ENCODE measurements at regions not wholly inside any gene's neighbourhood (a gene's known extent, or its start where the extent isn't known, plus 50 kb on each side); places are given as distances from the start of the nearest gene placed in this dataset.
"Not testable (repeated sequence)": the region's sequence is repeated elsewhere in the genome, so short reads cannot be mapped to it uniquely, and the experiment has no call there.

DNA sequence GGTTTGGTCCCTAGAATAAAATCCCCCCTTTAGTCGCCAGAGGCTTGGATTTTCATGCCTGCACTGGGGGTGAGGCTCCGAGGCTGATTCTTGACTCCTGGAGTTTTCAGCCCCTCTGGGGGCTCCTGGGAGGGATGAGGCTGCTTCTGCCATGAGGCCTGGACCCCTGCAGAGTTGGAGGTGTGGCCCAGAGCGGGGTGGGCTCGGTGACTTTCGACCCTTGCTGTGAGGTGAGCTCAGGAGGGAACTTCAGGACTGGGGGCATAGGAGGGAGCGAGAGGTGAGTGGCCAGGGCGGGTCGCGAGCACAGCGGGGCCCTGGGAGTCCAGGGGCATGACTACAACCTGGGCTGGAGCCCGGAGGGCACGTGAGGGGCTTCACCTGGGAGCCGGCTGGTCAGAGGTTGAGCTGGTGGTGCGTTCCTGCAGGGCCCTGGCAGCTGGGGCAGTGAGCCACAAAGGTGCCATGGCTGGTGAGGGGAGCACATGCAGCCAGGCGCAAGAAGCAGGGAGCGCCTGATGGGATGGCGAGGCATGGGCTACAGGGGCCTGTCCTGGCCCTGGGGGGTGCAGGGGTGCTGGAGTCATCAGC, 168.2 kb downstream of the KIF26A start:
- DNase-seq, result no peak

DNA sequence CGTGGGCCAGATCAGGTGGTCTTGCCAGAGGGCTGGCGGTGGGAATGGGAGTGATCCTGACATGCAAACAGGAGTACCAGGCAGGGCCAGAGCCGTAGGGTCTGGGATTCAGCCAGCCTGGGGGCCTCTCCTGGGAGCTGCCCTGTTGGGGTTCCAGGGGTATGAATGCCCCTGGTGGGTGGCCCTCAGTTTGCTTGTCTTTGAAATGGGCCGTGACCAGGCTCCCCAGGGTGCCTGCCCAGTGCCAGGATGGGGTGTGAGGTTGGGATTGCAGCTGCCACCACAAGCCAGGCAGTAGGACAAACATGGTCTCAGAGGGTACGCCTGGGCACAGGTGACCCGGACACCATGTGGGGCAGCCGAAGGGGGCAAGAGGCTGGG, 168.8 kb downstream of the KIF26A start:
- no peak for DNase-seq

GRCh38 chr14:104307627-104308401, 169.4 kb downstream of the KIF26A start:
- no peak for DNase-seq

GRCh38 chr14:104308534-104308933, 170.1 kb downstream of the KIF26A start:
- not testable (repeated sequence) for DNase-seq

DNA sequence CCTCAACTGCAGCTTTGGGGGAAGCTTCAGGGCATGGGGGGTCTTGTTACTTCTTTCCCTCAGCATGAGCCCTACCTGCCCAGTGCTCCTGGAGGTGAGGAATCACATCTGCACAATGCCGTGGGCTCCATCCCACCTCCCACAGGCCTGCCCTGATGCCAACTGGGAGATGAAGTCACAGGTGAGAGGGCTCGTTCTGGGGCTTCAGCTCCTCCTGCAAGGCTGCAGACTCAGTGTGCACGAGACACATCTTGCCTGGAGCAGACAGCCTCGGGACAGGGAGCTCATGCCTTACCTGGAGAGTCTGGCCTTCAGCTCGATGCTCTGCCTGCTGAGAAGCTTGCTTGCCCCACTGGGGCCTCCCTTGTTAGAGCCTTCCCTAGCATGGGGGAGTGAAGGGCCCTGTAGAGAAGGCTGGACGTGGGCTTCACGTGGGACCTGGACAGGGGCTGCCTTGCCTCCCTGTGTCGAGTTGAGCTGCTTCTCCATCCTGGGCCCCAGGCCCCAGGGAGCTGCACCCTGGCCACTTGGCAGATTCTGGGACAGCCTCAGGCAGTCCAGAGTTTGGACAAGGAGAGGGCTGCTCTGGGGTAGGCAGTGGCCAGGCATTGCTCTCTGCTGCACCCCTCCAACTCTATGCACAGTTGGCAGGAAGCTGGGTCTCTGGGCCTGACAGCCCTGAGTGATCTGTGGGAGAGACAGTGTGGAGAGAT, 171.4 kb downstream of the KIF26A start:
- DNase-seq, result no peak

DNA sequence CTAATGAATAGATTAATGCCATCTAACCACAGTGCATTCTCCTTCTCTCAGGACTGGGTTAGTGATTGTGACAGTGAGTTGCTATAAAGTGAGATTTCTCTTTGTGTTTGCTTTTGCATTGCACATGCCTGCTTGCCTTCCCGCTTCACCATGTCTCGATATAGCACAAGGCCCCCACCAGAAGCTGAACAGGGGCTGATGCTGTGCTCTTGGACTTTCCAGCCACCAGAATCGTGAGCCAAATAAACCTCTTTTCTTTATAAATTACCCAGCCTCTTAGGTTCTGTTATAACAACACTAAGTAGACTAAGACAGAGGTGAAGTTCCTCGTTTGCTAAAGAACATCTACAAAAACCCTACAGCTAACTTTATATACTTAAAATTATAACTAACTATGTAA, 173.0 kb downstream of the KIF26A start:
- DNase-seq, result no peak

- no peak for DNase-seq
Observed at GRCh38 chr14:104313674-104314073, 175.3 kb downstream of the KIF26A start.

- no peak for DNase-seq
Observed at GRCh38 chr14:104314251-104314941, 176.0 kb downstream of the KIF26A start.

DNA sequence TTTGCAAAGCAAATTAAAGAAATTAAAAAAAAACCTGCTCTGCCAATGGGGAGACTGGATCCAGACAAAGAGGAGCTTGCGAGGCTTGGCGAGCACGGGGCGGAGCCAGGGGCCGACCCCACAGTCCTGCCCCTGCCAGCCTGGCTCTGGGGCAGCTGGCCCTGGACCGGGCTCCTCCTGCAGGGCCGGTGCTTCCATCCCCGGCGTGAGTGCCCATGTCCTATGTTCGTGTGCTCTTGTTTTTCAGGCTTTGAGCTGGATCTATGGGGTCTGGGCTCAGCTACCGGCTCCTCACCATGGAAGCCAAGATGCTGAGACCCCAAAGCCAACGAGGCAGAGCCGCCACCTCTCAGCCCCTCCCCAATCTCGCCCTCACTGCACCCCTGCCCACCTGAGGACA, 176.8 kb downstream of the KIF26A start:
- no peak for DNase-seq

GRCh38 chr14:104315625-104316024, 177.2 kb downstream of the KIF26A start:
- DNase-seq, result no peak

DNA sequence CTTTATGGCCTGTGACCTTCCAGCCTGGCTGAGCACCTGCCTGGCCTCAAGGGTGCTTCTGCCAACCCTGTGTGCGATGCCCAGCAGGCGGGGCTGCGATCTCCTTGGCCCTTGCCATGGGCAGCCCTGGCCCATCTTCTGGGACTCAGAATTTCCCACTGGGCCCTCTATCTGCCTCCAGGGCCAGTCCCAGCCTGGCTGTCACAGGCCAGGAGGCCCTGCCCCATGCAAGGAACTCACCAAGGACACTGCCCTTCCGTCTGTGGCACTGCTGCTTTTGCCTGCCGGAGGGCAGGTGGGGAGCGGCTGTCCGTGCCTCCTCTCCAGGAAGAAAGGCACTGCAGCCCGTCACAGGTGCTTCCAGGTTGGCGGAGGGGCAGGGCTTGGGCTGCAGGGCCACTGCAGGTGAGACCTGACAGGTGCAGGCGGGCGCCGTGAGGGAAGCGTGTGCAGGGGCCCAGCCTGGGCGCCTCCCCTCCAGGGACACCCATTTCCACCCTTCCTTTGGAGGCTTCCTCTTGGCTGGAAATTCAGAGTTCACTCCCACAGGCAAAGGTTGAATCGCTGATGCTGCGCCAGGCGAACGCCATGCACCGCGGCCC, 177.8 kb downstream of the KIF26A start:
- no peak for DNase-seq

GRCh38 chr14:104316723-104317491, 178.5 kb downstream of the KIF26A start:
- DNase-seq, result no peak

- no peak for DNase-seq
Observed at GRCh38 chr14:104317492-104317805, 179.1 kb downstream of the KIF26A start.

DNA sequence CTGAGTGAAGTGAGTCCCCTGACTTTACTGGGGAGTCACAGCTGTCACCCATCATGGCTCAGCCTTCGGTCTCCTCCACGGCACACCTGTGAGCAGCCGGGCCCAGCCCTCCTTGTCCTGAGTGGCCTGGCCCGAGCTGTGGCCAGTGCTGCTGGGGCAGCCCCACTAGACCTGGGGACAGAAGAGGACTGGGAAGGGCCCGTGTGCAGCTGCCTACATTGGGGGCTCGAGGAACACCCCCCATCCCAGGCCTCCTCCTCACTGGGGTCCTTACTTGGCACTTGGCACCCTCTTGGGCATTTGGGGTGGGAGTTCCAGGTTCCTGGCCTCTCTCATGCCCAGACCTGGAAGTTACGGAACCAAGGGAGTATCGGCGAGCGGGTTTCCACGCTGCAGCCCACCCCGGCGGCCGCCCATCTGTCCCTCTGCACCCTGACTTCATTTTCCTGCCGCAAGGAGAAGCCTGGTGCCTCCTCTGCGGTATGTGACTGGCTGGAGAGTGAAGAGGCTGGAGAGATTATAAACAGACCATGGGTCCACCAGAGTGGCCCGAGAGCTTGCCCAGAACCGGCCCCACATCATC, 179.7 kb downstream of the KIF26A start:
- no peak for DNase-seq

GRCh38 chr14:104318558-104319490, 180.4 kb downstream of the KIF26A start:
- DNase-seq, result no peak

DNA sequence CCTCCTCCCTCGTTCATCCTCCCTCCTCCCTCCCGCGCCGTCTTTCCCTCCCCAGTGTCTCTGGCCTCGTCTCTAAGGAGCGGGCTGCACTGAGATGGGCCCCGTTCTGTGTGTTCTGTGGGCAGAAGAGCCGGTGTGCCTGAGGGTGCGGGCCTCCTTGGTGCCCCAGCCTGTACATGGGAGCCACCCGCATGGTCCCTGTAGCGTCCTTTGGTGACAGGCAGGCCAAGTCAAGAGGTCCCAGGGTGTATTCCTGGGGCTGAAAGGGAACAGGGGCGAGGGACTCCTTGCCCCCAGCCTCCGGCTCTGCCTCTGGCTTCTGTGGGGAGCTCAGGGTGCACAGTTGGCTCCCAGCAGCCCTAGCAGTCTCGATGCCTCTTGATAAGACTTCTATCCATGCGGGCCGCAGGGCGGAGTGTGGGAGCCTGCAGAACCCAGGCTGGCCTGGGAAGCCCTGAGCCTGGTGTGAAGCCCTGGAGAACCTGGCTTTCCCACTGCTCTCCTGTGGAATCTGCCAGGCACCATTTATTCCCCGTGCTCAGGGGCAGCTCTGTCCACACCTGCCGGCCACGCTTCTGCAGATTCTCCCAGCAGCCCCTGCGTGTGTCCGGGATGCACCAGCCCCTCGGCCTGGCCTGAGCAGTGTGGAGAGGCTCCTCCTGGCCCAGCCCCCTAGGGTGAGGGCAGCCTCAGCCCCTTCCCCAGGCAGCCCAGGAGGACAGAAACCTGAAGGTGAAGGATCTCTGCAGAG, 181.3 kb downstream of the KIF26A start:
- no peak for DNase-seq

DNA sequence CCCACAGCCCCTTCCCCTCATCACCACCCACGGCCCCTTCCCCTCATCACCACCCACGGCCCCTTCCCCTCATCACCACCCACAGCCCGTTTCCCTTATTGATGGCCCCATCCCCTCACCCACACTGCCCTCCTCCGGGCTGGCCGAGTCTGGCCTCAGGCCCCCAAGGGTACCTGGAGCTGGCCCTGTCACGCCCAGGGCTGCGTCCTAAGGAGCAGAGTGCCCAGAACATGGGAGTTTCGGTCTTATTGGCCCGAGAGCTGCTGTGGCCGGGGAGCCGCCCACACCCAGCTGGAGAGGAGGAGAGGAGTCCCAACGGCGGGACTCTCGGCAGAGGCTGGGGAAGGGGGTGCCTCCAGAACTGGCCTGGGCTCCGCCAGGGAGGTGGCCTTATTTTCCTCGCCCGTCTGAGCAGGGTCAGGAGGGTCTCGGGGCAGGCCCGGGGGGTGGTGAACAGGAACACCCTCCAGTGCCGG, 182.3 kb downstream of the KIF26A start:
- no peak for DNase-seq

DNA sequence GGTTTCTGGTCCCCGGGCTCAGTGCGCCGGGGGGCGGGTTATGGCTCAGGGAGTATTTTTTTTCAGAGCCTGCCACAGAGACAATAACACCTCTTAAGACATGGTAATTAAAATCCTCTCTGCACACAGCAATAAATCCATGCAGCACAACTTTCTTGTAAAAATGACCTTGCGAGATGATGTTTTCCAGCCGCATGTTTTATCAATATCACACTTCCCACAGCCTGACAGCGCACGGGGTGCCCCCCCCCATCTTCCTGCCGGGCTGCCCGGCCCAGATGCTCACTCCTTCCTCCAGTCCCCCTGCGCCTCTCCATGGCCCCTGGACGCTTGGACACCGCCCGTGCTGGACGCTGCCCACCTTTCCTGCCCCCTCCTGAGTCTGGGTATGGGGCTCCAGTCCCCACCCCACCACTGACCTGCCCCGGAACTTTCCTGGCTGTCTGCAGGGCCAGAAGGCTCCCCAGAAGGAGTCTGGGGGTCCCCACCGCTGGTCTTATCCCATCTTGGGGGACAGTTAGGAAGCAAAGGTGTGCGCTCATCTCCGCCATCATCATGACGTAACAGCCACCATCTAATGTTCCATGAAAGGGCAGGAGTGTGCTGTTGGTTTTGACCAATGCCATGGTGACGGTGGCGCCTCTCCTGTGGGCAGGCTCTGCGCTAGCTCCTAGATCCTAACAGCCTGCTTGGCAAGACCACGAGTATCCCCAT, 182.9 kb downstream of the KIF26A start:
- no peak for DNase-seq

DNA sequence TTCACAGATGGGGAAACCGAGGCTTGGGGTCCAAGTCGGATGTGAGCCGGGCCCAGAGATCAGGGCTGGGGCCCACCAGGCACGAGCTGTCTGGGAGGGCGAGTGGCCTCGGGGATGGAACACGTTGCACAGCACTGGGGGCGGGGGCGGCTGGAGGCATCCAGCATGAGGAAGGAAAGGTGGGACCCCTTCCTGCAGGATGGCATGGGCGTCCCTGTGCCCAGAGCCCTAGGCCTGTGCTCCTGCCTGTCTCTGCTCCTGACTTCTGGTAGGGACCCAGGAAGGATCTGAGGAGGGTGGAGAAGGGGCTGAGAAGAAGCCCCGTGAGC, 183.4 kb downstream of the KIF26A start:
- DNase-seq, result no peak
